ENCODE measurements at regions not wholly inside any gene's neighbourhood (a gene's known extent, or its start where the extent isn't known, plus 50 kb on each side); places are given as distances from the start of the nearest gene placed in this dataset.

DNA sequence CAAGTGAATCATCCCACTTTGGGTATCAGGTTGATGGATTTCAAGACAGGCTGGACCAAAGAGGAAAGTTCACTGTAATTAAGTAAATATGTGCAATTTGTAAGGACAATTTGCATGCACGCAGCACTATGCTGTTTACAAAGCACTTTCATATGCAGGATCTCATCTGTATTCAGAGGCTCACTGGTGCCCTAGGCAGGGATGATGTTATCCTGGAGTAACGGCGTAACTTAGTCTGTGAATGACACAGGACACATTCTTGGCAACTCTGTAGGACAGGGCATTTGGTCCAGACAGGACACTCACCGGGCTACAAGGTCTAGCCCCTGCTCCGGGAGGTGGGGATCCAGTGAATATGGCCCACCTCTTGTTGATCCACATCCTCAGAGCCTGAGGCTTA, 365.4 kb upstream of the DUSP10 start:
- no peak for TF ChIP-seq POLR2A (IDR thresholded peaks at IDR 0.05)
- TF ChIP-seq, protein P1, sequence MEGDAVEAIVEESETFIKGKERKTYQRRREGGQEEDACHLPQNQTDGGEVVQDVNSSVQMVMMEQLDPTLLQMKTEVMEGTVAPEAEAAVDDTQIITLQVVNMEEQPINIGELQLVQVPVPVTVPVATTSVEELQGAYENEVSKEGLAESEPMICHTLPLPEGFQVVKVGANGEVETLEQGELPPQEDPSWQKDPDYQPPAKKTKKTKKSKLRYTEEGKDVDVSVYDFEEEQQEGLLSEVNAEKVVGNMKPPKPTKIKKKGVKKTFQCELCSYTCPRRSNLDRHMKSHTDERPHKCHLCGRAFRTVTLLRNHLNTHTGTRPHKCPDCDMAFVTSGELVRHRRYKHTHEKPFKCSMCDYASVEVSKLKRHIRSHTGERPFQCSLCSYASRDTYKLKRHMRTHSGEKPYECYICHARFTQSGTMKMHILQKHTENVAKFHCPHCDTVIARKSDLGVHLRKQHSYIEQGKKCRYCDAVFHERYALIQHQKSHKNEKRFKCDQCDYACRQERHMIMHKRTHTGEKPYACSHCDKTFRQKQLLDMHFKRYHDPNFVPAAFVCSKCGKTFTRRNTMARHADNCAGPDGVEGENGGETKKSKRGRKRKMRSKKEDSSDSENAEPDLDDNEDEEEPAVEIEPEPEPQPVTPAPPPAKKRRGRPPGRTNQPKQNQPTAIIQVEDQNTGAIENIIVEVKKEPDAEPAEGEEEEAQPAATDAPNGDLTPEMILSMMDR (IDR thresholded peaks at IDR 0.05): no peak
